HUDEP-2 (cell line): ENCODE measurements at regions not wholly inside any gene's neighbourhood (a gene's known extent, or its start where the extent isn't known, plus 50 kb on each side); places are given as distances from the start of the nearest gene placed in this dataset.

Source experiments
- DNase-seq, 76 experiments: peaks; one replicate each; lab custom pipeline; 2025; ENCODE audit not compliant: unreplicated experiment in 76 of 76; lab: John Stamatoyannopoulos, UW

- DNase-seq = no peak
Observed at GRCh38 chr1:198102454-198102827, 54.4 kb upstream of the NEK7 start.

- DNase-seq = no peak
Observed at GRCh38 chr1:198105185-198105584, 51.6 kb upstream of the NEK7 start.

- no peak for DNase-seq
Observed at GRCh38 chr1:198106011-198106410, 50.8 kb upstream of the NEK7 start.
